Keratinocyte (primary cell): ENCODE measurements at regions not wholly inside any gene's neighbourhood (a gene's known extent, or its start where the extent isn't known, plus 50 kb on each side); places are given as distances from the start of the nearest gene placed in this dataset.

ENCODE experiments used
- CTCF ChIP-seq, 3 experiments: IDR thresholded peaks in 1 of 3; conservative IDR thresholded peaks in 1 of 3; optimal IDR thresholded peaks in 1 of 3; 2 replicates in 2 of 3; 3 replicates in 1 of 3; pipeline versions ENCODE3 to v1.5.1; 2011; ENCODE audit warnings: low read length in 3 of 3, mild to moderate bottlenecking in 3 of 3, moderate library complexity in 2 of 3, control low read depth in 1 of 3, inconsistent platforms in 1 of 3; ENCODE audit not compliant: insufficient read depth in 2 of 3; ENCODE audit errors: extremely low read depth in 1 of 3
- EZH2 ChIP-seq: IDR thresholded peaks from one replicate; pipeline ENCODE4 v1.6.1; 2012; ENCODE audit warnings: inconsistent platforms, mild to moderate bottlenecking, low read length, moderate library complexity

- TF ChIP-seq CTCF (optimal IDR thresholded peaks at IDR 0.05 in 1 of 3, IDR thresholded peaks at IDR 0.05 in 1 of 3, conservative IDR thresholded peaks at IDR 0.05 in 1 of 3; ENCODE audit: extremely low read depth in 1 of 3, insufficient read depth in 2 of 3, low read length in 3 of 3) (no peak), EZH2 (no peak)
Observed at GRCh38 chr1:4053160-4053748, 153.2 kb upstream of the C1orf174 start.
